Right lobe of liver (tissue), 4 donors: ENCODE measurements at regions not wholly inside any gene's neighbourhood (a gene's known extent, or its start where the extent isn't known, plus 50 kb on each side); places are given as distances from the start of the nearest gene placed in this dataset.

ENCODE experiments used
- POLR2A ChIP-seq: fragments of 450-650 bp; IDR thresholded peaks from one replicate; pipeline ENCODE4 v1.6.1; 2017; ENCODE audit warnings: antibody characterized with exemption, mild to moderate bottlenecking
- TF ChIP-seq, protein P1 (sequence below), 4 donors: fragments of 200-600 bp in 3 of 4; fragments of 450-650 bp in 1 of 4; IDR thresholded peaks; one replicate each; pipeline versions ENCODE4 v1.5.1 to v1.8.0; 2016 to 2022; ENCODE audit warnings: antibody characterized with exemption in 4 of 4, mild to moderate bottlenecking in 2 of 4
- donor health status: DM: no; HTN: no; CAD: no.
- donor health status: DM: no; HTN: no; CAD: no.
- donor health status: DM: no; HTN: yes; CAD: no.

DNA sequence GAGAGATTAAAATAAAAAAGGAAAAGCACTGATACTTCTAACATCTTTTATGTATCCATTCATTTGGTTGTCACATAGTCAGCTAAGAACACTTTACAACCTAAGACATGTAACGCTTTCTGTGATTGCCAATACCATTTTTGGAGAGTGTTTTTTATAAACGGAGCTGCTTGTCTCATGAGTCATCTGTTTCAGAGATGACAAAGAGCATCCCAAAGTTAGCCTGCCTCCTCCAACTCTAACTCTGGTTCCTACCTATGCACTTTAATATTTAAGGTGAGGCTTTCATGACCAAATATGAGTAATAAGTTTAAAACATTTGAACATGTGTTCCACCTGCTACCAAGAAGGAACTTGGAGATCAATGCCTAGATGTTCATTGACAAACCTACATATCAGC lies 260.1 kb upstream of the SMIM21 start:
- TF ChIP-seq, protein P1, sequence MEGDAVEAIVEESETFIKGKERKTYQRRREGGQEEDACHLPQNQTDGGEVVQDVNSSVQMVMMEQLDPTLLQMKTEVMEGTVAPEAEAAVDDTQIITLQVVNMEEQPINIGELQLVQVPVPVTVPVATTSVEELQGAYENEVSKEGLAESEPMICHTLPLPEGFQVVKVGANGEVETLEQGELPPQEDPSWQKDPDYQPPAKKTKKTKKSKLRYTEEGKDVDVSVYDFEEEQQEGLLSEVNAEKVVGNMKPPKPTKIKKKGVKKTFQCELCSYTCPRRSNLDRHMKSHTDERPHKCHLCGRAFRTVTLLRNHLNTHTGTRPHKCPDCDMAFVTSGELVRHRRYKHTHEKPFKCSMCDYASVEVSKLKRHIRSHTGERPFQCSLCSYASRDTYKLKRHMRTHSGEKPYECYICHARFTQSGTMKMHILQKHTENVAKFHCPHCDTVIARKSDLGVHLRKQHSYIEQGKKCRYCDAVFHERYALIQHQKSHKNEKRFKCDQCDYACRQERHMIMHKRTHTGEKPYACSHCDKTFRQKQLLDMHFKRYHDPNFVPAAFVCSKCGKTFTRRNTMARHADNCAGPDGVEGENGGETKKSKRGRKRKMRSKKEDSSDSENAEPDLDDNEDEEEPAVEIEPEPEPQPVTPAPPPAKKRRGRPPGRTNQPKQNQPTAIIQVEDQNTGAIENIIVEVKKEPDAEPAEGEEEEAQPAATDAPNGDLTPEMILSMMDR (IDR thresholded peaks at IDR 0.05): no peak
- TF ChIP-seq POLR2A: no peak
